Loucy (cell line): ENCODE measurements at regions not wholly inside any gene's neighbourhood (a gene's known extent, or its start where the extent isn't known, plus 50 kb on each side); places are given as distances from the start of the nearest gene placed in this dataset.

Experiments
- H2AFZ ChIP-seq: fragments of 200-600 bp; sonication (generic); 2 replicates; pipeline ENCODE4 v1.6.0; 2016; ENCODE audit warnings: antibody characterized with exemption, mild to moderate bottlenecking, low read length, moderate library complexity
- H3F3A ChIP-seq: fragments of 200-600 bp; 2 replicates; pipeline ENCODE4 v1.6.0; 2016; ENCODE audit warnings: antibody characterized with exemption, low read depth, mild to moderate bottlenecking
- H3K27me3 ChIP-seq: fragments of 200-600 bp; sonication (generic); 2 replicates; pipeline ENCODE4 v1.6.1; 2014; ENCODE audit warnings: low read length, mild to moderate bottlenecking; ENCODE audit not compliant: insufficient read depth, poor library complexity, severe bottlenecking
- H3K36me3 ChIP-seq: fragments of 200-600 bp; sonication (generic); 2 replicates; pipeline ENCODE4 v1.6.1; 2016; ENCODE audit warnings: low read length; ENCODE audit not compliant: insufficient read depth
- H3K4me1 ChIP-seq: fragments of 200-600 bp; sonication (generic); 2 replicates; pipeline ENCODE4 v1.5.1; 2014; ENCODE audit warnings: low read length, mild to moderate bottlenecking; ENCODE audit not compliant: insufficient read depth, poor library complexity, severe bottlenecking
- H3K4me2 ChIP-seq: fragments of 200-600 bp; sonication (generic); 2 replicates; pipeline ENCODE4 v1.6.0; 2014; ENCODE audit warnings: antibody characterized with exemption, low read length, low read depth, mild to moderate bottlenecking; ENCODE audit not compliant: poor library complexity, severe bottlenecking
- H3K4me3 ChIP-seq: fragments of 200-600 bp; sonication (generic); 2 replicates; pipeline ENCODE4 v1.5.1; 2014; ENCODE audit warnings: low read length, mild to moderate bottlenecking, mixed read lengths; ENCODE audit not compliant: poor library complexity, severe bottlenecking
- H3K79me2 ChIP-seq: fragments of 200-600 bp; sonication (generic); 2 replicates; pipeline ENCODE4 v1.6.1; 2014; ENCODE audit warnings: low read length; ENCODE audit not compliant: insufficient read depth
- H3K9ac ChIP-seq: fragments of 200-600 bp; sonication (generic); 2 replicates; pipeline ENCODE4 v1.6.0; 2014; ENCODE audit warnings: mild to moderate bottlenecking, low read depth, low read length, moderate library complexity; ENCODE audit not compliant: poor library complexity, severe bottlenecking
- H3K9me2 ChIP-seq: fragments of 200-600 bp; sonication (generic); replicated peaks from 2 replicates; pipeline ENCODE4 v1.6.1; 2016; ENCODE audit warnings: low read depth, low read length, mixed read lengths
- H3K9me3 ChIP-seq: fragments of 200-600 bp; sonication (generic); 2 replicates; pipeline ENCODE4 v1.6.1; 2014; ENCODE audit warnings: mild to moderate bottlenecking, antibody characterized with exemption, low read length, low read depth; ENCODE audit not compliant: insufficient read depth
- H4K20me1 ChIP-seq: fragments of 200-600 bp; sonication (generic); 2 replicates; pipeline ENCODE4 v1.6.0; 2014; ENCODE audit warnings: antibody characterized with exemption, low read length, mild to moderate bottlenecking; ENCODE audit not compliant: insufficient read depth, poor library complexity, severe bottlenecking
- CTCF ChIP-seq: fragments of 200-600 bp; sonication (generic); conservative IDR thresholded peaks from 2 replicates; pipeline ENCODE4 v1.5.1; 2014; ENCODE audit warnings: mild to moderate bottlenecking, antibody characterized with exemption, low read length
- EZH2phosphoT487 ChIP-seq: fragments of 200-600 bp; IDR thresholded peaks from 2 replicates; pipeline ENCODE4 v1.6.1; 2018; ENCODE audit warnings: antibody characterized with exemption, mild to moderate bottlenecking, moderate library complexity, borderline replicate concordance

- H3K9me3 ChIP-seq, result no peaks in the 10 kb centered on the region
- no peak overlapping the region for H2AFZ ChIP-seq
- no peaks in the 10 kb centered on the region for H3F3A ChIP-seq
- H3K36me3 ChIP-seq, result no peaks in the 10 kb centered on the region
- H3K9me2 ChIP-seq, result no peaks in the 10 kb centered on the region
- H3K9ac ChIP-seq, result peak overlapping the region; percentile 46
- no peaks in the 10 kb centered on the region; the same call in 1 of the 2 replicates for H3K79me2 ChIP-seq
- peak overlapping the region; percentile 71 for H3K4me2 ChIP-seq
- H3K4me1 ChIP-seq, result peaks cover 70% of the 10 kb centered on the region
- no peaks in the 10 kb centered on the region for H4K20me1 ChIP-seq
- no peak for TF ChIP-seq CTCF
- TF ChIP-seq EZH2phosphoT487, result no peak
- peak overlapping the region; percentile 51 for H3K4me3 ChIP-seq
- H3K27me3 ChIP-seq, result no peaks in the 10 kb centered on the region
Observed at GRCh38 chr7:130918129-130919052, 184.4 kb upstream of the KLF14 start.

GRCh38 chr7:130919316-130920103 is 185.5 kb upstream of the KLF14 start:
- TF ChIP-seq EZH2phosphoT487 (no peak), CTCF (no peak)
- Histone ChIP-seq H3K9me2 (no peaks in the 10 kb centered on the region), H3K4me2 (no peak overlapping the region), H3K36me3 (no peaks in the 10 kb centered on the region), H3K27me3 (no peaks in the 10 kb centered on the region), H3K9ac (no peak overlapping the region), H2AFZ (no peak overlapping the region), H3K4me1 (peaks cover 61% of the 10 kb centered on the region), H3F3A (no peaks in the 10 kb centered on the region), H3K79me2 (no peaks in the 10 kb centered on the region; the same call in 1 of the 2 replicates), H3K4me3 (no peak overlapping the region), H4K20me1 (no peaks in the 10 kb centered on the region), H3K9me3 (no peaks in the 10 kb centered on the region)

- Histone ChIP-seq H3F3A (no peaks in the 10 kb centered on the region), H3K9me2 (no peaks in the 10 kb centered on the region), H3K27me3 (no peaks in the 10 kb centered on the region), H3K9me3 (no peaks in the 10 kb centered on the region), H4K20me1 (no peaks in the 10 kb centered on the region), H3K79me2 (no peaks in the 10 kb centered on the region; the same call in 1 of the 2 replicates), H3K4me2 (no peak overlapping the region), H3K4me3 (no peak overlapping the region), H3K4me1 (peaks cover 55% of the 10 kb centered on the region), H3K9ac (no peak overlapping the region), H2AFZ (no peak overlapping the region), H3K36me3 (no peaks in the 10 kb centered on the region)
- no peak for TF ChIP-seq EZH2phosphoT487
- TF ChIP-seq CTCF, result no peak
Observed at GRCh38 chr7:130920122-130920521, 186.1 kb upstream of the KLF14 start.
